Inflammatory macrophage treated with lipopolysaccharide for 1 hour (primary cell): ENCODE measurements at regions not wholly inside any gene's neighbourhood (a gene's known extent, or its start where the extent isn't known, plus 50 kb on each side); places are given as distances from the start of the nearest gene placed in this dataset.

Experiments used
- DNase-seq, 2 donors: peaks; one replicate each; pipeline ENCODE4 v3.0.0-alpha.2; 2020 to 2022

- DNase-seq = no peak
These were observed 495.3 kb upstream of the CDH6 start for GRCh38 chr5:30698217-30698616.

- DNase-seq = no peak
These were observed 500.2 kb upstream of the CDH6 start for GRCh38 chr5:30693326-30693725.

GRCh38 chr5:30690931-30691330, 502.6 kb upstream of the CDH6 start:
- no peak for DNase-seq

GRCh38 chr5:30687461-30687860, 506.0 kb upstream of the CDH6 start:
- no peak for DNase-seq

- no peak for DNase-seq
These were observed 507.0 kb upstream of the CDH6 start for GRCh38 chr5:30686530-30686929.

- no peak for DNase-seq
These were observed 517.2 kb upstream of the CDH6 start for GRCh38 chr5:30676223-30676840.

- DNase-seq = no peak
These were observed 526.2 kb upstream of the CDH6 start for GRCh38 chr5:30667293-30667692.

GRCh38 chr5:30663536-30663935, 530.0 kb upstream of the CDH6 start:
- DNase-seq = no peak

GRCh38 chr5:30662373-30662772, 531.1 kb upstream of the CDH6 start:
- no peak for DNase-seq

GRCh38 chr5:30661730-30662129, 531.8 kb upstream of the CDH6 start:
- DNase-seq = no peak

GRCh38 chr5:30659417-30659816, 534.1 kb upstream of the CDH6 start:
- no peak for DNase-seq

- no peak for DNase-seq
These were observed 543.2 kb upstream of the CDH6 start for GRCh38 chr5:30650311-30650710.

GRCh38 chr5:30638899-30639298, 554.6 kb upstream of the CDH6 start:
- DNase-seq = no peak

- DNase-seq = no peak
These were observed 565.5 kb upstream of the CDH6 start for GRCh38 chr5:30627945-30628344.

GRCh38 chr5:30626557-30626956, 566.9 kb upstream of the CDH6 start:
- no peak for DNase-seq

- DNase-seq = no peak
These were observed 572.9 kb upstream of the CDH6 start for GRCh38 chr5:30620481-30621085.

GRCh38 chr5:30608501-30608900, 585.0 kb upstream of the CDH6 start:
- no peak for DNase-seq

- DNase-seq = no peak
These were observed 586.1 kb upstream of the CDH6 start for GRCh38 chr5:30607301-30607894.

GRCh38 chr5:30605693-30606268, 587.7 kb upstream of the CDH6 start:
- DNase-seq = no peak

- no peak for DNase-seq
These were observed 588.7 kb upstream of the CDH6 start for GRCh38 chr5:30604648-30605262.

GRCh38 chr5:30600892-30601291, 592.6 kb upstream of the CDH6 start:
- no peak for DNase-seq

- no peak for DNase-seq
These were observed 596.9 kb upstream of the CDH6 start for GRCh38 chr5:30596495-30597064.

- DNase-seq = no peak
These were observed 599.2 kb upstream of the CDH6 start for GRCh38 chr5:30594331-30594730.

GRCh38 chr5:30592833-30593232, 600.7 kb upstream of the CDH6 start:
- DNase-seq = no peak
